ENCODE measurements at regions not wholly inside any gene's neighbourhood (a gene's known extent, or its start where the extent isn't known, plus 50 kb on each side); places are given as distances from the start of the nearest gene placed in this dataset.

DNA sequence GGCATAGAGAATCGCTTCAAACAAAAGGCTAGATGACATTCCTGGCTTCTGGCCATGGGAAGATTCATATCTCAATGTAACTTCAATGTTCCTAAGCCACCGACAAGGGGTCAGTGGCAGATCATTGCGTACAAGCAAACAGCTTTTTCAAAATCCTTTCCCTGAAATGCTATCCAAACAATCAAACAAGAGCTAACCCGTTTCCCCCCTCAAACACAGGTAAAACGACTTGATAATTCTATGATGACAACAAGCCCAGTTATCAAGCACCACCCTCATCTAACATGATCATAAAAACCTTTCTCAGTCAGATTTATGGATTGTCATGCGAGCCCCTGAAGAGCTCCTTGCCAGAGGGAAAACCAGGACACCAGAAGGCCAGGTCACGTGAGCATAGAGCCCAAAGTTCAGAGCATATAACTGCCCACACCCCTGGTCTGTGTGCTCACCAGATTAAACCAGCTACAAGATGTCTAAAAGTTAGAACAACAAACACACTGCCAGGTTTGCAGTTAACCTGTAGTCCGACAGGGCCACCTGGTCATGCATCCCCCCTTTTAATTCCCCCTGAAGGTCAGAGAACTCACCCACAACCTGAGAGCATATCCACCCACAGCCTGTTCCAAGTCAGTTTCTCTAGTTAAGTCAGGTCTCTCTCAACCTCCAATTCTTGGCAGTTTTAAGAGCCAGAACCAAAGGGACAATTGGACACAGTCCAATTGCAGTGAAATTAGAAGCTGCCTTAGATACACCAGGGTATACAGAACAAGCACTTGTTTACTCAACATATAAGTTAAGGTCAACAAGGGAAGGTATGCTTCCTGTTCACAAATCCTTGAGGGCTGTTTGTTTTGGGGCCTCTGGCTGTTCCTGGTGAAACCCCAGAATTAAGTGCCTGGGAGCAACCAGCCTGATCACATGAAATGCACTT, 248.1 kb upstream of the PPARGC1A start:
- Mint-ChIP-seq H3K36me3 (ENCODE audit: low read depth) (no peaks in the 10 kb centered on the region), H3K4me3 (no peak overlapping the region), H3K9me3 (no peaks in the 10 kb centered on the region), H3K4me1 (no peaks in the 10 kb centered on the region), H3K27me3 (ENCODE audit: low read depth) (no peaks in the 10 kb centered on the region), H3K27ac (ENCODE audit: unreplicated experiment) (no peak overlapping the region)
- TF ChIP-seq, protein P1, sequence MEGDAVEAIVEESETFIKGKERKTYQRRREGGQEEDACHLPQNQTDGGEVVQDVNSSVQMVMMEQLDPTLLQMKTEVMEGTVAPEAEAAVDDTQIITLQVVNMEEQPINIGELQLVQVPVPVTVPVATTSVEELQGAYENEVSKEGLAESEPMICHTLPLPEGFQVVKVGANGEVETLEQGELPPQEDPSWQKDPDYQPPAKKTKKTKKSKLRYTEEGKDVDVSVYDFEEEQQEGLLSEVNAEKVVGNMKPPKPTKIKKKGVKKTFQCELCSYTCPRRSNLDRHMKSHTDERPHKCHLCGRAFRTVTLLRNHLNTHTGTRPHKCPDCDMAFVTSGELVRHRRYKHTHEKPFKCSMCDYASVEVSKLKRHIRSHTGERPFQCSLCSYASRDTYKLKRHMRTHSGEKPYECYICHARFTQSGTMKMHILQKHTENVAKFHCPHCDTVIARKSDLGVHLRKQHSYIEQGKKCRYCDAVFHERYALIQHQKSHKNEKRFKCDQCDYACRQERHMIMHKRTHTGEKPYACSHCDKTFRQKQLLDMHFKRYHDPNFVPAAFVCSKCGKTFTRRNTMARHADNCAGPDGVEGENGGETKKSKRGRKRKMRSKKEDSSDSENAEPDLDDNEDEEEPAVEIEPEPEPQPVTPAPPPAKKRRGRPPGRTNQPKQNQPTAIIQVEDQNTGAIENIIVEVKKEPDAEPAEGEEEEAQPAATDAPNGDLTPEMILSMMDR (conservative IDR thresholded peaks at IDR 0.05) = no peak
- no peak for DNase-seq (ENCODE audit: low read depth, low spot score)

DNA sequence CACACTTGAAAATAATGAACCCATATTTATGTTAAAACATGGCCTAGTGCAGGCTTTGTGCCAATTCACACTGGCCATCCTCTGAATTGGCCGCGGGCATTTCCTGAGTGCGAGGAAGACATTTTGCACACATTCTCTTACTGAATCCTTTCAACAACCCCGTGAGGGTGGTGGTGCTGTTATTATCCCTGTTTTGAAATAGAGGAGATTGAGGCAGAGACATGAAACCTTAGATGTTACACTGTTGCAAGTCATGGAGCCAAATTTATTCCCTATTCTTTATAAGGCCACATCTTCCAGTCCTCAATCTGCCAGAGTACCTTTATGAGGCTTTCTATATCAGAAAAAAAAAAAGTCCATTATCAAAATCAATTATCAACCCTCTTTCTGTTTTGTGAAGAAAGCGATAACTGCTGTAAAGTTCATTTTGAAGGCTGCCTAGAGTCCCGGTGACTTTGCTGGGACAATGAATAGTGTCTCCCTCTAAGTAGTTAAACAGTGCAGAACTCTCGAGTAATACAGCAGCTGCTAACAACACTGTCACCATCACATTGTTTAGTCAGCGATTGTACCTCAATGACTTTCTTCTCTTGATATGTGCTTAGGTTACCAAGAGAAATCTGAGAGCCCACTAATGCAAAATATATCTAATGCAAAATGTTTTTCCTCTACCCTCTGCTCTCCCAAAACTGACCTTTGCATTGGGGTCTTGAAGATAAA, 242.3 kb upstream of the PPARGC1A start:
- no peak overlapping the region for H3K4me3 Mint-ChIP-seq
- H3K27ac Mint-ChIP-seq (ENCODE audit: unreplicated experiment) = peak overlapping the region; percentile 54
- no peaks in the 10 kb centered on the region for H3K27me3 Mint-ChIP-seq (ENCODE audit: low read depth)
- DNase-seq (ENCODE audit: low read depth, low spot score) = no peak
- no peaks in the 10 kb centered on the region for H3K36me3 Mint-ChIP-seq (ENCODE audit: low read depth)
- TF ChIP-seq, protein P1 (conservative IDR thresholded peaks at IDR 0.05) = no peak
- H3K9me3 Mint-ChIP-seq = peaks cover 3% of the 10 kb centered on the region
- H3K4me1 Mint-ChIP-seq = peaks cover 15% of the 10 kb centered on the region

DNA sequence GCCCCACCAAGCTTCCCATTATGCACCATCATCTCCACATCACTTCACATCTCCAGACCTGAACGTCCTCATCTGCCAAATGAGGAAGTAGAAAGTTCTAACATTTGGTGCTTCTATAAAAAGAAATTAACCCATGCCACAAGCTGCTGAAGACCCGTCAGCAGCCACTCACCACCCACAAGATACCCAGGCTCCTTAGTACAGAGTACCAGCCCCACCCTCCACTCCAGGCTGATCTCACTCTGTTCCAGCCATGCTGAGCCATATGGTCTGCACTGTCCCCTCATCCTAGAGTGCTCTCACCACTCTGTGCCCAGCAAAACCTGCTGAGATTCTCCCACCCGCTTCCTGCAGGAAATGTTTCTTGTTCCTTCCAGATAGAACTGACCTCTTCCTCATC, 240.8 kb upstream of the PPARGC1A start:
- peaks cover 3% of the 10 kb centered on the region for H3K9me3 Mint-ChIP-seq
- TF ChIP-seq, protein P1 (conservative IDR thresholded peaks at IDR 0.05) = no peak
- H3K36me3 Mint-ChIP-seq (ENCODE audit: low read depth) = no peaks in the 10 kb centered on the region
- no peak overlapping the region for H3K27ac Mint-ChIP-seq (ENCODE audit: unreplicated experiment)
- DNase-seq (ENCODE audit: low read depth, low spot score) = no peak
- H3K4me1 Mint-ChIP-seq = peaks cover 29% of the 10 kb centered on the region
- H3K27me3 Mint-ChIP-seq (ENCODE audit: low read depth) = no peaks in the 10 kb centered on the region
- no peak overlapping the region for H3K4me3 Mint-ChIP-seq

DNA sequence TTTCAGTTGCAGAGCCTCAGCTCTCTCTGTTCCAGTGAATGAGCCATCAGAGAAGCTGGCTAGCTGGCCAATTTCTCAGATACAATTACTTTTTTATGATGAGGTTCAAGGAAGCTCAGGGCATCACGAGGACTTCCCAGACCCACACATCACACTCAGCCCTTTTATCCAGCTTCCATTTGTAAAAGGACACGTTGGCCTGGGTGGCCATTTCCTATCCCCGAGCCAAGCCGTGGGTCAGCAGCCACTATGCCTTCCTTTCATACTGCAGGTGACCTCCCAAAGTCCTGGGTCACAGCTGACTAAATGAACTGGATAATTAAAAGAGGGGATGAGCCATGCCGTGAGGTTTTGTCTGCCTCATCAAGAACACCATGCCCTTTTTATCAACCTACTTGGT, 236.9 kb upstream of the PPARGC1A start:
- Mint-ChIP-seq H3K27ac (ENCODE audit: unreplicated experiment) (peak overlapping the region; percentile 10), H3K4me3 (no peak overlapping the region), H3K27me3 (ENCODE audit: low read depth) (no peaks in the 10 kb centered on the region), H3K36me3 (ENCODE audit: low read depth) (no peaks in the 10 kb centered on the region), H3K4me1 (peaks cover 39% of the 10 kb centered on the region), H3K9me3 (peaks cover 3% of the 10 kb centered on the region)
- DNase-seq (ENCODE audit: low read depth, low spot score) = peak; percentile 21
- TF ChIP-seq, protein P1 (conservative IDR thresholded peaks at IDR 0.05) = no peak

DNA sequence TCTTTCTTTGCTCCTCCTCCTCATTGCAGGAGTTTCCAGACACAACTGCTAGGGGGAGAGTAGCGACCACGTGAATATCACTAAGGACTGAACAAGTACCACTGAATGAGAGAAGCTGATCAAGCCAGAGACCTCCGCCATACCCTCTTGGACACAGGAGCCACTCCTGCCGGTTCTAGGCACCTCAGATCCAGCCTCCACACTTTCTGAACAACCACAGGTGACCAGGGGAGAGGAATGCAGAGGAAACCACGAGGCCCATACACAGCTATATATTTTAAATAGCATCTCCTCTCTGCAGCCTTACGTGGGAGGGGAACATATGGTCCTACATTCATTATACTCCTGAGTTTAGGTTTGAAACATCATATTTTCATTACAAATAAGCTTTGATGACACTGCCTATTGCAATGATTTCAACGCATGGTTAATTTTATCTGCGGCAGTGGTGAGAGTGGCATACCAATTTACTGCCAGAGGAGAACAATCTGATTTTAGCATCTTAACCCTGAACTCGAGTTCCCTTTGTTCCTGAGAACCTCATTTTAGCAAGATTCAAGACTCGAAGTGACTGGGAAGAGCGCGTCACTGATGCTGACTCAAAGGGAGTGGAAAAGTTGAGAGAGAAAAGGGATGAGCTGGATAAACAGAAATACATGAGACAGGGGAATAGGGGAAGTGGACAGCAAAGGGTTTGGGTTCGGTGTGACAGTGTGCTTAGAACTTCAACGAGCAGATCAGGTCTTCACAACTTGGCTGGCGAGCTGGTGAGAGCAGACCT, 231.7 kb upstream of the PPARGC1A start:
- Mint-ChIP-seq H3K36me3 (ENCODE audit: low read depth) (no peaks in the 10 kb centered on the region), H3K27ac (ENCODE audit: unreplicated experiment) (peak overlapping the region; percentile 69), H3K4me1 (peaks cover 43% of the 10 kb centered on the region), H3K4me3 (no peak overlapping the region), H3K27me3 (ENCODE audit: low read depth) (no peaks in the 10 kb centered on the region), H3K9me3 (no peaks in the 10 kb centered on the region)
- no peak for DNase-seq (ENCODE audit: low read depth, low spot score)
- TF ChIP-seq, protein P1 (conservative IDR thresholded peaks at IDR 0.05) = no peak
